SIG-M5 (cell line): ENCODE measurements at regions not wholly inside any gene's neighbourhood (a gene's known extent, or its start where the extent isn't known, plus 50 kb on each side); places are given as distances from the start of the nearest gene placed in this dataset.
"Not testable (repeated sequence)": the region's sequence is repeated elsewhere in the genome, so short reads cannot be mapped to it uniquely, and the experiment has no call there.

Source experiments
- DNase-seq: peaks from one replicate; lab custom pipeline; 2025; lab: John Stamatoyannopoulos, UW

DNA sequence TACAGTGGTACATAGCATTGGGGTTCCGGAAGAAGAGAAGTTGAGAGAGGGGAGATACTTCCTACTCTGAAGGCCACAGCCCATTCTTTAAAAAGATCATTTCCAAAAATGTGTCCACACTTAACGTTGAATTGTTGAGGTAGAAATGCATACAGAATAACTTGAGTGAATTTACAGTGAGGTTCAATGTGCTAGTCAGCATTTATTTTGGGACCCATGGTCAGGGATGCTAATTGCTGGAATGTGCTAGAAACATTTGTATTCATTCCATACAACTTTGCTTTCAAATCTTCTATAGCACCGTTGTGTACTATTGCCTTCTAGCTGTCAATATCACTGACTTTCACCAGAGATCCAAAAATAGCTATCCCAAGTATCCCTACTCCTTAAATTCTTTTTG is 325.9 kb downstream of the SATB2 start:
- DNase-seq = no peak

DNA sequence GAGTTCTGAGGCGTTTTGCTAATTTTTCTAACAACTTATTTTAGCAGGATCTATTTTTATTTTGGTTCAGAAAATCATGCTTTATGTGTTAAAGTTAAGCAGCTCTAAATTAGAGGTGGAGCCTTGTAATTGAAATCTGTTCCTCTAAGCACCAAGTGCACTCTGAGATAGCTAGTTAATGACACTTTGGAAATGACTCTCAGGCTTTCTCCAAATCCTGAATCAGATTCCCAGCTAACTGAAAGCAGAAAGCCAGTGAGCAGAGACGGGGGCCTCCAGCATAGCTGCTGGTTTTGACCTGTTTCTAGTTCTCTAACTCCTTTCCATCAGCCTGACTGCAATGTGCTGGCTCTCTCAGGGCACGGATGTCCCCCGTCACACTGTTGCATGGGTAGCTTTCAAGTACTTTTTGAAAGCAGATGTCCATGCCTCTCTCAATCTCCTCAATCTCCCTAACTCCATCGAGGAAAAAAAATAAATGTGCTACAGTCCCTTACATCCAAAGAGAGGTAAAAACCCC is 326.5 kb downstream of the SATB2 start:
- no peak for DNase-seq

GRCh38 chr2:199130501-199130900 is 327.2 kb downstream of the SATB2 start:
- DNase-seq = no peak

DNA sequence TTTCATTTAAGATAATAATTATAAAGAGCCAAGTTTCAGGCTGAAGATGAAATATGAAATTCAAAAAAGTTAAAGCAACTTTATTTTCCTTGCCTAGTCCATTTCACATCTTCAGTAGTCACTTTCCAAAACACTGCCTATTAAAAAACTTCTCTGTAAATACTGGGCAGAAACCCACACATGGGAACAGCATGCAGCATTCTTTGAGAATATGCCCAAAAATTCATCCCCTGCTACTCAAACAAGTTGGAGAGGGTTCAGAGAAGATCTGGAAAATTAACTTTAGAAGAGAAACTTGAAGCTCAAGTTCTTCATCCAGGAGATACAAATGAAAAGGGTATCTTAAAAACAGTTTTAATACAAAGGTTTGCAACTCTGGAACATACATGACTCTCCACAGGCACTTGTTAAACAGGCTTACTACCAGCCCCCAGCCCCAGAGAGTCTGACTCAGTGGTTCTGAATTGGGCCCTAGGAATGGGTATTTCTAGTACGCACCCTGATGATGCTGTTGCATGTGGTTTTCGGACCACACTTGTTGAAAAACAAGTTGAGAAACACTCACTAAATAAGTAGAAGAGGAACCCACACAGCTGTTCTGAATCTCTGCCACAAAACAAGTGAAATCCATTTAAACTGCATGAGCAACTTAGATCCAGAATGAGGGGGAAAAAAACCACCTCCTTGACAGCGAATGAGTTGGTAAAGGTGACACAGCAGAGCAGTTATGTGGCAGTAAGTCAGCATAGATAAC is 329.1 kb downstream of the SATB2 start:
- DNase-seq = no peak

- no peak for DNase-seq
Observed at GRCh38 chr2:199119796-199120195, 337.9 kb downstream of the SATB2 start.

GRCh38 chr2:199118673-199119112 is 339.0 kb downstream of the SATB2 start:
- DNase-seq = no peak

- no peak for DNase-seq
Observed at GRCh38 chr2:199115169-199115568, 342.6 kb downstream of the SATB2 start.

DNA sequence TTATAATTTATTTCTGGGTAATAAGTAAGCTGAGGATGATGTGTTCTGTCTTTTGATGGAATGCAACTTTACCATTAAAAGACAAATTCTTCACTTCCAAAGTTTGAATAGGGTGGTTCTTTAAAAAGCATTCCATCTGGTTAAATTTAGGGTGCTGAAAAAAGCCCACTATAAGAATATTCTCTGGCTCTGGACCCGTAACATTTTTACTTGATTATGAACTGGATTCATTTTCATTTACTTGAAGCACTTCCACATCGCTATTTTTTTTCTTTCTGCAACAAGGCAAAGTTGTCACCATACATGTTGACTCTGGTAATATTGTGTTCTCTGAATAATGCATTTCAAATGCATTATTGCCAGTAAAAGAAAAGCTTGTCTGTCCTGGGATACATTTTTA is 344.6 kb downstream of the SATB2 start:
- DNase-seq = no peak

- DNase-seq = no peak
Observed at GRCh38 chr2:199111458-199111857, 346.3 kb downstream of the SATB2 start.

DNA sequence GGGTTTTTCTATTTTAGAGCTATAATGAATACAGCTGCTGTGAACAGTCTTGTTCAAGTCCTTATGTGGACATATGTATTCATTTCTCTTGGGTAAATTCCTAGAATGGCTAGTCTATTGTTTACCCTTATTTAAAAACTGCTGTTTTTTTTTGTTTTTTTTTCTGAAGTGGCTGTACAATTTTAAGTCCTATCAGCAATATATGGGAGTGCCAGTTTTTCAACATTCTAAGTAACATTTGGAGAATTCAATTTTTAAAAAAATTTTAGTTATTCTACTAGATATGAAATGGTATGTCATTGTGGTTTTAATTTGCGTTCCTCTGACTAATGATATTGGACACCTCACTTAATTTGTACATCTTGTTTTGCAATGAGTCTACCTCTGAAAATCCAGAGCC is 349.7 kb downstream of the SATB2 start:
- no peak for DNase-seq

DNA sequence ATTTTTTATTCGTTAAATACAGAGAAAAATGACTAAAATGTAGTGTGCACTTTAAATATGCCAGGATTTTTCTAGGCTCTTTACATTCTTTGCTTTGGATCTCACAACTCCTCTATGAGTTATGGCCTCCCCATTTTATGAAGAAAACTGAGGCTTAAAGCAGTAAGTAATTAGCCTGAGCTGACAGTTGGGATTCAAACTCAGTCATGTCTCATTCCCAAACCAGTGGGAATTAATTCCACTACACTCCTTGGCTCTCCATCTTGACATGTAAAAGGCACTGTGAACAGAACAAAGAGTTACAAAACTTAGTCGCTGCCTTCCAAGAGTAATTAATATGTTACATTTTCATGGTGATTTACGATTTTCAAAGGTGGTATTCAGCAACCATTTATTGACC is 351.9 kb downstream of the SATB2 start:
- DNase-seq = no peak

- no peak for DNase-seq
Observed at GRCh38 chr2:199101487-199101886, 356.3 kb downstream of the SATB2 start.

DNA sequence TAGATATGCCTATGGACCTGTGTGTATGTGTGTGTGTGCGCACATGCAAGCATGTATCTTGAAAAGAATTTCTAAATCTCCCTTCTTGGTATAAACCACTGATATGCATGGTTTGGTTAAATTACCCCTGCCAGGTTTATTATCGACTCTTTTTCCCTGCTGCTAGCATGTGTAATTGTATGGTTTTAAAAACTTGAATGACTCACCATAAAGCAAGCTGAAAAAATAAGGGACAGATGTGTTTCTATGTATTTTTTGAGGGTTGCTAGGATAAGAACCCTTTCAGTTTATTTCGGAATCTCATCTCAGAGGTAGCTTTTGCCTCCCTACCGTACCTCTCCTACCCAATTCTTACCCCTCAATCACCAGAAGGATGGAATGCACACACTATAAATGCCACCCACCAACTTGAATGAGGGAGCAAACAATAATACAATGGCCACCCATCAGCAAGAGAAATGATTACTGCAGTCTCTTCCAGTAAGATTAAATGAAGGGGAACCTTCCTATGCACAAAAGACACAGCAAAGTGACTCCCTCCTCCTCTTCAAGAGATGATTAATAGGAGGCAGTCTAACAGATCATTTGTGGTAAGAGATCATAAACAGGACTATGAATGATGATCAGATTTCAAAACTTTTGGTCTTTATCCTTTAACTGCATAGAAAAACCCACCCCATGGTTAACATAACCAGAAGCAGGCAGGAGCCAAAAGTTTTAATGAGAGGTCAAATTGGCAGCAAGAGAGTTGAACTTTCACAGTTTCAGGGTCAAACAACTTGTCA is 357.2 kb downstream of the SATB2 start:
- DNase-seq = no peak

GRCh38 chr2:199092419-199092818 is 365.3 kb downstream of the SATB2 start:
- DNase-seq = no peak

- DNase-seq = no peak
Observed at GRCh38 chr2:199085261-199085660, 372.5 kb downstream of the SATB2 start.

- DNase-seq = no peak
Observed at GRCh38 chr2:199070322-199070949, 387.3 kb downstream of the SATB2 start.

DNA sequence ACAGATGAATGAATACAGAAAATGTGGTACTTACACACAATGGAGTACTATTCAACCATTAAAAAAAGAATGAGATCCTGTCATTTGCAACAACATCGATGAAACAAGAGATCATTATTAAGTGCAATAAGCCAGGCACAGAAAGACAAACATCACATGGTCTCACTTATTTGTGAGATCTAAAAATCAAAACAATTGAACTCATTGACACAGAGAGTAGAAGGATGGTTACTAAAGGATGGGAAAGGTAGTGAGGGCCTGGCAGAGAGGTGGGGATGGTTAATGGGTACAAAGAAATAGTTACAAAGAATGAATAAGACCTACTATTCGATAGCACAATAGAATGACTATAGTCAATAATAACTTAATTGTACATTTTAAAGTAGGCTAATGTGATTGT is 393.5 kb downstream of the SATB2 start:
- DNase-seq = no peak

GRCh38 chr2:199057936-199058335 is 399.8 kb downstream of the SATB2 start:
- no peak for DNase-seq

DNA sequence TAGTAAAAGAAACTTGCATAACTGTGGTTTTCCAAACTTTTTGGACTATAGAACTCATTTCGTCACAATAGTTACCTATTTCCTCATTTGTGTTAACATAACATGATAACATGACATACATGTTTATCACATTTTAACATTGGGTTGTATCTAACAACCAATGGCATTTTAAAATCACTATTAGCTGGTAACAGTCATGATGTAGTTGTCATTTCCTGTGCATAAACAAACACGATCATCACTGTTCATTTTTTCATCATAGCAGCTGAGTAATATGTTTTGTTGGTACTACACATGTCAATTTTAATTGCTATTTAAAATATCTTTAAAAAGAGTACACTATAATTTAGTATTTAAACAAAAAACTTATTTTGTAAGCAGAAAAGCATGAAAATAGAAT is 402.4 kb downstream of the SATB2 start:
- no peak for DNase-seq

DNA sequence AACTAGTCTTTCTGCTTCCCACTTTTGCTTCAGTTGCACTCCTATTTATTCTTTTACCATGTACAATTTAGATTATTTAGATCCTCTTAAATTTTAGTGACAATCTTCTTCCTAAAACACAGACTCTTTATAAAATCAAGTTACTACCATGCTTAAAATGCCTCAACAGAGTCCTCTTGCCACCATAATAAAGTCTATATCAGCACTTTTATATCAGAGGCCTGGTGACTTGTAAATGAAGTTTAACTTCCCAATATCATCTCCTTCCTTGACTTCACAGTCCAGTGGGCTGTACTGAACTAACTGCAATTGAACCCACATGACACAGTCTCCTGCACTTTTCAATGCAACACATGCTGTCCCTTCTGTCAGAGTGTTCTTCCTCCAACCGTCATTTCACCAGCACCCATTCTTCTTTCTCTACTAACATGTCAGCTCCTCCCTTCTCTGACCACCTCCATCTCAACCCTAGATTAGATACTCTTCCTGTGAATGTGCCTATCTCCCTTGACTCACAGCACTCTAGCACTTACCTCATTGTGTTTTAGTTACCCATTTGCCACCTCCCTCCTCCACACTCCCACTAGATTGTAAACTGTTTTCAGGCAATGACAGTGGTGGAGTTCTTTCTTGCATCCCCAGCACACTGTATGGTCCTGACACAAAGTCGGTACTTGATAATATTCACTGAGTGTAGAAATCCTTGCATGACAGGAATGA is 414.9 kb downstream of the SATB2 start:
- no peak for DNase-seq

GRCh38 chr2:199040522-199040921 is 417.2 kb downstream of the SATB2 start:
- DNase-seq = no peak

- DNase-seq = not testable (repeated sequence)
Observed at GRCh38 chr2:199033761-199034160, 424.0 kb downstream of the SATB2 start.
